ENCODE measurements at regions not wholly inside any gene's neighbourhood (a gene's known extent, or its start where the extent isn't known, plus 50 kb on each side); places are given as distances from the start of the nearest gene placed in this dataset.

- ChIA-PET POLR2A (ENCODE audit: low non-redundant PET) (no interaction called here), CTCF (interaction anchor here (0.6 kb wide), 1 partner anchor 357 kb away, joined by 5 read pairs; no protein-coding TSS in a partner anchor)
- no peak for DNase-seq (ENCODE audit: low spot score)
- no peak overlapping the region for H3K27ac ChIP-seq
- TF ChIP-seq CTCF (conservative IDR thresholded peaks at IDR 0.05; ENCODE audit: low read depth): no peak
Measured at GRCh38 chr3:10717756-10718155, 98.3 kb upstream of the SLC6A11 start.

GRCh38 chr3:10721101-10721500 lies 94.9 kb upstream of the SLC6A11 start:
- POLR2A ChIA-PET (ENCODE audit: low non-redundant PET): no interaction called here
- no peak for TF ChIP-seq CTCF (conservative IDR thresholded peaks at IDR 0.05; ENCODE audit: low read depth)
- H3K27ac ChIP-seq: no peak overlapping the region
- CTCF ChIA-PET: interaction anchor here (0.8 kb wide), 1 partner anchor 34 kb away, joined by 4 read pairs; no protein-coding TSS in a partner anchor
- no peak for DNase-seq (ENCODE audit: low spot score)

GRCh38 chr3:10722911-10723310 lies 93.1 kb upstream of the SLC6A11 start:
- POLR2A ChIA-PET (ENCODE audit: low non-redundant PET): no interaction called here

GRCh38 chr3:10723991-10724390 lies 92.0 kb upstream of the SLC6A11 start:
- ChIA-PET POLR2A (ENCODE audit: low non-redundant PET) (no interaction called here), CTCF (no interaction called here)
- H3K27ac ChIP-seq: no peak overlapping the region
- no peak for TF ChIP-seq CTCF (conservative IDR thresholded peaks at IDR 0.05; ENCODE audit: low read depth)
- DNase-seq (ENCODE audit: low spot score): no peak

More at GRCh38 chr3:10722911-10723310, 93.1 kb upstream of the SLC6A11 start:
- CTCF ChIA-PET: no interaction called here
- H3K27ac ChIP-seq: no peak overlapping the region
- TF ChIP-seq CTCF (conservative IDR thresholded peaks at IDR 0.05; ENCODE audit: low read depth): no peak
- DNase-seq (ENCODE audit: low spot score): no peak

GRCh38 chr3:10725067-10725466 lies 91.0 kb upstream of the SLC6A11 start:
- ChIA-PET POLR2A (ENCODE audit: low non-redundant PET) (no interaction called here), CTCF (no interaction called here)
- no peak for TF ChIP-seq CTCF (conservative IDR thresholded peaks at IDR 0.05; ENCODE audit: low read depth)
- no peak overlapping the region for H3K27ac ChIP-seq
- DNase-seq (ENCODE audit: low spot score): no peak

- ChIA-PET POLR2A (ENCODE audit: low non-redundant PET) (no interaction called here), CTCF (no interaction called here)
- no peak overlapping the region for H3K27ac ChIP-seq
- no peak for TF ChIP-seq CTCF (conservative IDR thresholded peaks at IDR 0.05; ENCODE audit: low read depth)
- DNase-seq (ENCODE audit: low spot score): no peak
Measured at GRCh38 chr3:10725846-10726245, 90.2 kb upstream of the SLC6A11 start.

- ChIA-PET CTCF (no interaction called here), POLR2A (ENCODE audit: low non-redundant PET) (no interaction called here)
- TF ChIP-seq CTCF (conservative IDR thresholded peaks at IDR 0.05; ENCODE audit: low read depth): no peak
- no peak for DNase-seq (ENCODE audit: low spot score)
- no peak overlapping the region for H3K27ac ChIP-seq
Measured at GRCh38 chr3:10726787-10727186, 89.2 kb upstream of the SLC6A11 start.
